HG02973 (cell line): ENCODE measurements at regions not wholly inside any gene's neighbourhood (a gene's known extent, or its start where the extent isn't known, plus 50 kb on each side); places are given as distances from the start of the nearest gene placed in this dataset.

Experiments
- ATAC-seq: cut with Tn5 transposase; IDR thresholded peaks from one replicate; pipeline ENCODE4 v1.9.1; 2021; ENCODE audit warnings: moderate library complexity; ENCODE audit not compliant: unreplicated experiment

GRCh38 chr4:24705016-24705753 is 90.2 kb upstream of the SOD3 start:
- ATAC-seq = no peak

DNA sequence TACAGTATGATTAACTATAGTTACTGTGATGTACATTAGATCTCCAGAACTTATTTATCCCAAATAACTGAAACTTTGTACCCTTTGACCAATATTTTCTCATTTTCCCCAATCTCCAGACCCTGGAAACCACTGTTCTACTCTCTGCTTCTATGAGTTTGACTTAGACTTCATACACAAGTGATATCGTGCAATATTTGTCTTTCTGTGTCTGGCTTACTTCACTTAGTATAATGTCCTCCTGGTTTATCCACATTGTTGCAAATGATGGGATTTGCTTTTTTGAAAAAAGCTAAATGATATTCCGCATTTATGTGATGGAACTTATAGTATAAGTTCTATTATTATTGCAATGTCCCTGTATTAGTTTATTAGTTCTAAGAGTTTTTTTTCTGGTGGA is 81.8 kb upstream of the SOD3 start:
- no peak for ATAC-seq

DNA sequence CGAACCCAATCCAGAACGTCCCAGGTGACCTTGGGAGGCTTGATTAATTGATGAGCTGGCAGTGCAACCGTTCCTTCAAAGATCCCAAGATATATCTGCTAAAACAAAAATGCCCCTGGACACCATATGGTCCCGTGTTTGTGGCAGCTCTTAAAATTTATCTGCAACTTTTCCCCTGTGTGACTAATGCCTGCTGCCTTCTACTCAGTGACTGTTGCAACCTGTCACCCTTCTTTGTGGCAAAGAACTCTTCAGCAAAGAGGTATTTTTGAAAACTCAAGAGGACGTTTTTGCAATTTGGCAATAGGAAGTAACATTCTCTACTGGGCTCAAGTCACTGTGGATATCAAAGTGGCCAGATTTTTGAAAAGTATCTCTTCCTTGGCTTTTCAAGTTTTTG is 75.8 kb upstream of the SOD3 start:
- no peak for ATAC-seq

GRCh38 chr4:24720436-24720835 is 74.9 kb upstream of the SOD3 start:
- ATAC-seq = no peak

DNA sequence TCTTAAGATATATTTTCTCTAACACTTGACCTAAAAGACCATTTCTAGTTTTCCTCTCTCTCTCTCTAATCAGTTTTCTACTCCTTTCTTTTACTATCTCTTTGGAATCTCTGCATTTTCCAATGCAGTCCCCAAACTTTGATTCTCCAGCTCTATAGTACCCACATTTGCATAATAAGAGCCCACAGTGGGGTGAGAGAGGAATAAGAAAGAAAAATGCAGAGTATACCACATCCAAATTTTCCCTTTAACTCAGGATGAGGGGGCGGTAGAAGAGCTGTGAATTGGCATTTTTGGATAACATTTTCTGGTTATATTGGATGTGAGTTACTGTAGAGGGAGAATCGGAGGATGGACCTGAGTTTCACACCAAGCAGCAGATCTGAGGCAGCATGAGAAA is 74.4 kb upstream of the SOD3 start:
- no peak for ATAC-seq

GRCh38 chr4:24722026-24722568 is 73.3 kb upstream of the SOD3 start:
- ATAC-seq = no peak

DNA sequence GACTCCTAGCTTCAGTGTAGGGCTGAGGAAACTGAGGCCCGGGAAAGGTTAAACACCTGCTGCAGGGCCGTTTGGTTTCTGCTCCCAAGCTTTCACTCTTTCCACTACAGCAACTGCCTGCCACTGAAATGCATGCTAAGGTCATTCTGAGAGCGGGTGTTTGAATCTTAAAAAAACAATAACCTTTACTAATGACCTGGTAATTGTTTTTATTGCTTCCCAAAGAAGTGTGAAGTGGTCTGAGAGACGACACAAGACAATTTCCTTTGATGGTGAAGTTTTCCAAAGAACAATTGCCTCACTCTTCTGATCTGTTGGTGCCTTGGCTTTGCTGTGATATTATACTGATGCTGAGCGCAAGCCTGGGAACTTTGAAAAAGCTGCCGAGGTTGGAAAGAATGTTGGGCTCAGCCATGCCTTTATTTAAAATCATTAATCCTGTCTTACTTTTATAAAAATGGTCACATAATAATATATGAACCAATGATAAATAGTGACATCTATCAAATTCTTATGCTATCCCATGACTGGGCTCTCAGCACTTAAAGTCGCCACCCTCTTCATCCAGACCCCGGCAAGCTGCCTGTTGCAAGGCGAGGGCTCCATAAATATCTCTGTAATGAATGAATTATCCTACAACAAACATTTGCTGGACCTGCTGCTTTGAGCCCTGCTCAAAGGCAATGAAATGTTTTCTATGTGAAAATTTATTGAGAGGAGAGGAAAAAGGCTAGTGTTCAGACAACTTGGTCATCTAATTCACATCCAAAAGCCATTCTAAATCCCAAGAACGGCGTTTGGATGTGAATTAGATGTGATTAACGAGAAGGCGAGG is 67.8 kb upstream of the SOD3 start:
- no peak for ATAC-seq

GRCh38 chr4:24729119-24729730 is 66.1 kb upstream of the SOD3 start:
- no peak for ATAC-seq

GRCh38 chr4:24730256-24731001 is 64.9 kb upstream of the SOD3 start:
- ATAC-seq = no peak

DNA sequence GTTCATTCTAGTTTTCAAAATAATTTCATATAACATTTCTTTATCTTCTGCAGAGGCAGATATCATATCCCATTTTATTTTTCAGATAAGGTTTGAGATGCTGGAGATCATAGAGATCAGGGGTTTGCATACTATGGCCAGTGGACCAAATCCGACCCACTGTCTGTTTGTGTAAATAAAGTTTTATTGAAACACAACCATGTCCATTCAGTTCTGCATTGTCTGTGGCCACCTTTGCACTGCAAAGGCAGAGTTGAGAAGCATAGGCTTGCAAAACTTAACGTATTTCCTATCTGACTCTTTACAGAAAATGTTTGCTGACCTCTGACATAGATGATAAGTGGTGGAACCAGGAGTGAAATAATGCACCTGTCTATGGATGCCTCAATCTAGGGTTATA is 63.9 kb upstream of the SOD3 start:
- no peak for ATAC-seq

DNA sequence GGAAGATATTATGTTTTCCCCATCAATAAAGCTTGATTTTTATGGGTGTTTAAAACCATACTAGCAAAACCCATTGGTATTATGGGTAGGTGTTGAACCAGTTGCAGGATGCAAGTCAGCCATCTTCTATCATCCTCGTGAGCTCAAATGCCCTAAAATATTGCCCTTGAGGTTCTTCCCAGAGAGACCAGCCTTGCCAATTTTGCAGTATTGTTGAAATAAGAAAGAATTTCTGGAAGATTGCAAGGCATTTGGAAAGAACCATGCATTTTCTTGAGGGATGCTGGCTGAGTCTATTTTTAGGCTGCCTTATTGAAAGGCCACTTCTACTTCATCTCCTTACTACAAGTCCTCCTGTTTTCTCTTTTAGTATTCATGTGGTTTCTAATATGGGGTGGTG is 60.9 kb upstream of the SOD3 start:
- ATAC-seq = no peak

- ATAC-seq = no peak
Observed at GRCh38 chr4:24736066-24736465, 59.3 kb upstream of the SOD3 start.

GRCh38 chr4:24741910-24742309 is 53.5 kb upstream of the SOD3 start:
- no peak for ATAC-seq

- no peak for ATAC-seq
Observed at GRCh38 chr4:24742335-24742734, 53.0 kb upstream of the SOD3 start.

DNA sequence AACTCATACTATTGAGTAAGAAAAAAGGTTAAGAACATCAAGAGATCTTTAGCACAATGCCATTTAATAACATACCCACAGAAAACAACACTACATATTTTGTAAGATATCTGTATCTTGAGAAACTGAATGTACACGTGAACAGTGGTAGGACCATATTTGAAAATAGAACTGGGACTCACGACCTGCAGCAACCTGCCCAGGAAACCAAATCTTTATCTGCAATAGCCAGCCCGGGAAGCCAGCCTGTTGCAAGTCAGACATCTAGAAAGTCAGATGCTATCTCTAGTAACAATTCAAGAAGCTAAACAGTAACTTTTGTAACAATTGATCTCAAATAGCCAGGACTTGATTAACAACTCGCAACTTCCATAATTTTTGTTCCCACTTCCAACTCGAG is 52.6 kb upstream of the SOD3 start:
- ATAC-seq = no peak

DNA sequence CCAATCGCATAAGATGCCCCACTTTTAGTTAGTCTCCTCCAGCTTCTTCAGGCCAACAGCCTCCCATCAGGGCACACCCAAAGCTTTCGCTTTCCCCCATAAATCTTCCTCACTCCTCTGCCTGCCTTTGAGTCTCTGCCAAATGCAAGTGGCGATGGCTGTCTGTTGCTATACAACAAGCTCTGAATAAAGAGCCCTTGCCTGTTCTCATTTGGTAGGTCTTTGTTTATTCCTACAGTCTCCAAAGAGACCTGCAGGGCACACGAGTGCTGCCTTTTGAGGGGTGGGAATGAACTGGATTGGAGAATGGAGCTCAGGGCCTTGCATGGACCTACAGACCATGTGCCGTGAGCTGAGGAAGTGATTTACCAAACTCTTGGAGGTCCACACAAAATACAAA is 52.2 kb upstream of the SOD3 start:
- ATAC-seq = no peak

DNA sequence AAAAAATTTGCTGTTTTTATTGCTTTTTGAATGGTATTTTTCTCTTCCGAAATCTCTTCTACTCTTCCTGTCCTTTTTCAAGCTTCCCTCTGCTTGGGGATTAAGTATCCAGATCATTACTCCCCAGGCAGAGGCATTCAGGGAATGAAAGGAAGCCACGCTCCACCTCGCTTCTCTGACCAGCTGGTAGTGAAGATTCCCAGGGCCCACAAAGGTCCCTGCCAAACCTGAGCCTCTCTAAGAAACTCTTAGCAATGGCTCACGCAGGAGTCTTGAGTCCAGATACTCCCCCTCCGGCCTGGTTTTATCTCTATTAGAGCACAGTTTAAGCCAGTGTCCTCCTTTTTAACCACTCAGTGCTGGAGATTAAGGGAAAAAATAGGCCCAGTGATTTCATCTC is 51.4 kb upstream of the SOD3 start:
- ATAC-seq = no peak

- ATAC-seq = no peak
Observed at GRCh38 chr4:24745172-24745895, 50.0 kb upstream of the SOD3 start.
